MM.1S (cell line): ENCODE measurements at regions not wholly inside any gene's neighbourhood (a gene's known extent, or its start where the extent isn't known, plus 50 kb on each side); places are given as distances from the start of the nearest gene placed in this dataset.

Experiments
- DNase-seq: peaks from one replicate; pipeline ENCODE4 v3.0.0-alpha.2; 2015
- H2AFZ ChIP-seq: fragments of 300-600 bp; sonication (generic); 2 replicates; pipeline ENCODE4 v1.6.0; 2016; ENCODE audit warnings: antibody characterized with exemption, low read length
- H3F3A ChIP-seq: fragments of 300-600 bp; sonication (generic); 2 replicates; pipeline ENCODE4 v1.6.1; 2016; ENCODE audit warnings: mild to moderate bottlenecking, antibody characterized with exemption, low read length, moderate library complexity, mixed read lengths; ENCODE audit not compliant: insufficient read depth
- H3K27ac ChIP-seq: fragments of 300-600 bp; sonication (generic); 2 replicates; pipeline ENCODE4 v1.5.1; 2016; ENCODE audit warnings: mild to moderate bottlenecking, low read length
- H3K27me3 ChIP-seq: fragments of 300-600 bp; sonication (generic); replicated peaks from 2 replicates; pipeline ENCODE4 v1.6.0; 2016; ENCODE audit warnings: low read length; ENCODE audit not compliant: insufficient read depth
- H3K36me3 ChIP-seq: fragments of 300-600 bp; sonication (generic); replicated peaks from 2 replicates; pipeline ENCODE4 v1.6.1; 2016; ENCODE audit warnings: mild to moderate bottlenecking, low read length, mixed read lengths; ENCODE audit not compliant: insufficient read depth
- H3K4me1 ChIP-seq: fragments of 300-600 bp; sonication (generic); 2 replicates; pipeline ENCODE4 v1.6.1; 2016; ENCODE audit warnings: low read length, mixed read lengths
- H3K4me2 ChIP-seq: fragments of 300-600 bp; sonication (generic); 2 replicates; pipeline ENCODE4 v1.6.0; 2016; ENCODE audit warnings: low read depth, low read length
- H3K4me3 ChIP-seq: fragments of 300-600 bp; sonication (generic); 2 replicates; pipeline ENCODE4 v1.5.1; 2016; ENCODE audit warnings: low read length, mixed read lengths
- H3K79me2 ChIP-seq: fragments of 300-600 bp; sonication (generic); 2 replicates; pipeline ENCODE4 v1.6.1; 2016; ENCODE audit warnings: mixed run types, low read length, mixed read lengths
- H3K9ac ChIP-seq: fragments of 300-600 bp; sonication (generic); 2 replicates; pipeline ENCODE4 v1.6.1; 2016; ENCODE audit warnings: low read length, mixed read lengths
- H3K9me2 ChIP-seq: fragments of 300-600 bp; sonication (generic); replicated peaks from 2 replicates; pipeline ENCODE4 v1.6.1; 2016; ENCODE audit warnings: mild to moderate bottlenecking, low read length, mixed read lengths; ENCODE audit not compliant: insufficient read depth
- H3K9me3 ChIP-seq: fragments of 300-600 bp; sonication (generic); replicated peaks from 2 replicates; pipeline ENCODE4 v1.6.1; 2016; ENCODE audit warnings: mild to moderate bottlenecking, low read length, mixed read lengths; ENCODE audit not compliant: insufficient read depth
- H4K20me1 ChIP-seq: fragments of 300-600 bp; sonication (generic); 2 replicates; pipeline ENCODE4 v1.6.1; 2016; ENCODE audit warnings: mild to moderate bottlenecking, low read length, moderate library complexity, mixed read lengths; ENCODE audit not compliant: insufficient read depth
- CTCF ChIP-seq: fragments of 300-600 bp; sonication (generic); IDR thresholded peaks from 2 replicates; pipeline ENCODE4 v1.5.1; 2016; ENCODE audit warnings: antibody characterized with exemption, low read length, mixed read lengths
- EZH2 ChIP-seq: fragments of 300-600 bp; sonication (generic); optimal IDR thresholded peaks from 2 replicates; pipeline ENCODE3; 2017; ENCODE audit warnings: low read depth, mild to moderate bottlenecking, antibody characterized with exemption, low read length, mixed read lengths
- EZH2phosphoT487 ChIP-seq: fragments of 300-600 bp; sonication (generic); IDR thresholded peaks from 2 replicates; pipeline ENCODE4 v1.6.1; 2018; ENCODE audit warnings: antibody characterized with exemption, low read length

- H3K9me3 ChIP-seq = no peaks in the 10 kb centered on the region
- TF ChIP-seq EZH2phosphoT487 (no peak), CTCF (no peak), EZH2 (no peak)
- no peak overlapping the region for H2AFZ ChIP-seq
- H3F3A ChIP-seq = no peaks in the 10 kb centered on the region
- H3K27ac ChIP-seq = no peak overlapping the region
- no peaks in the 10 kb centered on the region for H3K4me1 ChIP-seq
- no peak overlapping the region for H3K4me2 ChIP-seq
- H3K9me2 ChIP-seq = no peaks in the 10 kb centered on the region
- no peaks in the 10 kb centered on the region for H3K79me2 ChIP-seq
- DNase-seq = no peak
- H3K4me3 ChIP-seq = no peak overlapping the region
- H3K36me3 ChIP-seq = no peaks in the 10 kb centered on the region
- no peaks in the 10 kb centered on the region for H4K20me1 ChIP-seq
- no peaks in the 10 kb centered on the region for H3K27me3 ChIP-seq
- H3K9ac ChIP-seq = no peak overlapping the region
Measured at GRCh38 chr3:176208915-176209314, 988.4 kb downstream of the TBL1XR1 start.

GRCh38 chr3:176208283-176208682 is 989.0 kb downstream of the TBL1XR1 start:
- Histone ChIP-seq H3K9me2 (no peaks in the 10 kb centered on the region), H3F3A (no peaks in the 10 kb centered on the region), H3K4me3 (no peak overlapping the region), H3K9me3 (no peaks in the 10 kb centered on the region), H2AFZ (no peak overlapping the region), H3K9ac (no peak overlapping the region), H3K4me1 (no peaks in the 10 kb centered on the region), H4K20me1 (no peaks in the 10 kb centered on the region), H3K36me3 (no peaks in the 10 kb centered on the region), H3K27me3 (no peaks in the 10 kb centered on the region), H3K79me2 (no peaks in the 10 kb centered on the region), H3K27ac (no peak overlapping the region), H3K4me2 (no peak overlapping the region)
- TF ChIP-seq CTCF (no peak), EZH2 (no peak), EZH2phosphoT487 (no peak)
- DNase-seq = no peak

GRCh38 chr3:176206809-176207208 is 990.5 kb downstream of the TBL1XR1 start:
- Histone ChIP-seq H3K4me3 (no peak overlapping the region), H3K27ac (no peak overlapping the region), H3K79me2 (no peaks in the 10 kb centered on the region), H3K9me2 (no peaks in the 10 kb centered on the region), H3K4me1 (0 out of 2 replicates have a peak, but pooled peaks cover 7% of the 10 kb centered on the region), H3F3A (no peaks in the 10 kb centered on the region), H3K27me3 (no peaks in the 10 kb centered on the region), H3K36me3 (no peaks in the 10 kb centered on the region), H3K9ac (no peak overlapping the region), H3K9me3 (no peaks in the 10 kb centered on the region), H3K4me2 (no peak overlapping the region), H2AFZ (no peak overlapping the region), H4K20me1 (no peaks in the 10 kb centered on the region)
- TF ChIP-seq CTCF (no peak), EZH2phosphoT487 (no peak), EZH2 (no peak)
- no peak for DNase-seq
